Fibroblast of upper back skin (primary cell): ENCODE measurements at regions not wholly inside any gene's neighbourhood (a gene's known extent, or its start where the extent isn't known, plus 50 kb on each side); places are given as distances from the start of the nearest gene placed in this dataset.
A peak's percentile ranks its signal among the peaks of the same experiment; 100 is the strongest.

Experiments used
- DNase-seq: peaks from one replicate; pipeline ENCODE4 v3.0.0-alpha.2; 2013

- DNase-seq = no peak
Measured at GRCh38 chr5:24791326-24791725, 146.5 kb upstream of the CDH10 start.

GRCh38 chr5:24789611-24790351 lies 145.0 kb upstream of the CDH10 start:
- DNase-seq = peak; percentile 66

GRCh38 chr5:24788829-24789514 lies 144.2 kb upstream of the CDH10 start:
- DNase-seq = peak; percentile 94

GRCh38 chr5:24786108-24786507 lies 141.3 kb upstream of the CDH10 start:
- DNase-seq = no peak

- no peak for DNase-seq
Measured at GRCh38 chr5:24783596-24783995, 138.8 kb upstream of the CDH10 start.

- DNase-seq = no peak
Measured at GRCh38 chr5:24777392-24777791, 132.6 kb upstream of the CDH10 start.

DNA sequence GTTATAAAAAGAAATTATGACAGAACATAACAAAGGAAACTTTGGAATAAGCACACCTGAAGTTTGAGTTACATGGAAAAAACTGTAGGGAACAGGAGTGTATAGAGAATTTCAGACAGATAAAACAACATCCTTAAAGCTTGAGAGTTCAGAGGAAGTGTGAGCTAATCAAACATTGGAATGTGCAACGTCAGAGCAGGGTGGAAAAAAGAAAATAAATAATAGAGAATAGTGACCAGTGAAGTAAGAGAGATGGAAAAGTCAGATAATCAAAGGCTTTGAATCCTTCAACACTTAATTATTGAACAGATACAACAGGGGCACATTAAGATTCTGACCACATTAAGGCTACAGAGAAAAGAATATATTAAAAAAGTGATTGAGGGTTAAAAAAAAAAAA lies 128.5 kb upstream of the CDH10 start:
- peak; percentile 50 for DNase-seq

- peak; percentile 43 for DNase-seq
Measured at GRCh38 chr5:24767086-24767485, 122.3 kb upstream of the CDH10 start.

DNA sequence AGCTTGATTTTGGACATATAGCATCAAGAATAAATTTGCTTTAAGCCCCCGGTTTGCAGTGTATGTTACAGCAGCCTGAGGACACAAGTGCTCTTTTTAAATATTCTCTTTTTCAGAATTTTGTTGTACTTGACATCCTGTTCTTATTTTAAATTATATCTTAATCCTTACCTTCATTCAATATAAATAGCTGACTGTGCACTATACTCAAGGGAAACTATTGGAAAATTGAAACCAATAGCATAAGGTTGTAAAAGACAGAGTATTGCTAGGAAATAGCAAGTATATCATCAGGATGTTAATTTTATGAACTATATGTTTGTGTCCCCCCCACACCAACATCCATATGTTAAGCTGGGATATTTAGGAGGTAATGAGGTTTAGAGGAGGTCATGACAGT lies 120.4 kb upstream of the CDH10 start:
- no peak for DNase-seq

- DNase-seq = no peak
Measured at GRCh38 chr5:24750355-24750754, 105.6 kb upstream of the CDH10 start.

DNA sequence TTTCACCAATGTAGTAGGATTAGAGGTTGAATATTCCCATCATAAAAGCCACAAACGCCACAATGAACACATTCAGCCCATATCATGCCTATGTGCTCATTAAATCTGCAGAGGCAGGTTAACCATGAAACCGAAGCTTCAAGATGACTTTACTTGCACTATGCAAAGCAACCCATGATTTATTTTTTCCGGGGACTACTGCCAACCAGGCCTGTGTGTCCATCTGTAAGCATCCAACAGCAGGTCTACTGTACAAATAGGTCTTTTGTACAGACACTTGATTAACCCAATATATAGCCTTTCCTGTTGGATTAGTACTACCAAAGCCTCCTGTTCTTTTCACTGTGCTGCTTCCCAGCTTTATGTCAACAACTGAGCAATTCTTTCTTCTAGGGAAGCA lies 104.9 kb upstream of the CDH10 start:
- peak; percentile 17 for DNase-seq

DNA sequence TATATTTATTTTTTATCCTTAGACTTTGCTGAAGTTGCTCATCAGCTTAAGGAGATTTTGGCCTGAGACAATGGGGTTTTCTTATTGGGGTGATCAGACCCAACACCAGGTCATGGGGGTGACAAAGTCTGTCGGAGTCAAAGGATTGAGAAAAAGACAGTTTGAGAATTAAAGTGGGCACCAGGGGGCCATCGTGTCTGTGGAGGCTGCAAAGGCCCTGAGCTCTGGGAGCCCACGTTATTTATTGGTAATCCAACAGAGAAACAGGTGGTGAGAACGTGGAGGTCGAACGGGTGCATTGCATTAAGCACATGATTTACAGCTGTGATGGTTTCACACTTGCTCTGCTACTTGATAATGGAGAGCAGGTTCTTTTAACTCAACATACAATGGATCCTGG lies 102.5 kb upstream of the CDH10 start:
- DNase-seq = no peak

DNA sequence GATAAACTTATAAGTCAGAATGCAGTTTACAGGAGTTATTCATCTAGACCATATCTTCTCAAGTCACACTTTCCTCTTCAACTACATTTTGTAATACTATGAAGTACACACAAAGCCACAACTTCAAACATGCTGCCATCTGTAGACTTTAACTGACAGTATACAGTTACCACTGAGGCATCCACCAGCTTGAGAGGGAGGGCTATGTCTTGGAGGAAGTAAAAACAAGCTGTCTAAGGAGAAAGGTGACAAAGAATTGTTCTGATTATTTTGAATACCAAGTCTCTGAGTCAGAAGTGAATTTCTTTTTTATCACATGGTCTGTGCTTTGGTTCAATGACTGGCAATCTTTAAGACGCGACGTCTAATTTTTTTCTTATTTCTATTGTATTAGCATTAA lies 97.6 kb upstream of the CDH10 start:
- DNase-seq = peak; percentile 14

GRCh38 chr5:24737163-24737562 lies 92.4 kb upstream of the CDH10 start:
- no peak for DNase-seq

DNA sequence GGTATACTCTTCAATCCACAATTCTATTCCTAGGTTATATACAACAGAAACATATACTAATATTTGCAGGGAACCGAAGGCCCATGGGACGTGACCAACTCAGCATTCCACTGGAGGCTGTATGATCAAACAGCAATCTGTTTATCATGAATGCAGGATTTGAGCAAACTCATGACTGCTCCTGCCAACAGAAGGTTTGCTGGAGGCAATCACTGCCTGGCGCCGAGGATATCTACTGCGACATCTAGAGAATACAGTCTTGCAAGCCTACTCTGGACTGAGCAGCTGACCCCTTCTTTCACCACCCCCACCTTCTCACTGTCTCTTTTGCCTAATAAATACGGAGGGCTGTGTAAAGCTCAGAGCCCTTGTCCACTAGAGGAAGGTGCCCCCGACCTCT lies 90.5 kb upstream of the CDH10 start:
- no peak for DNase-seq

DNA sequence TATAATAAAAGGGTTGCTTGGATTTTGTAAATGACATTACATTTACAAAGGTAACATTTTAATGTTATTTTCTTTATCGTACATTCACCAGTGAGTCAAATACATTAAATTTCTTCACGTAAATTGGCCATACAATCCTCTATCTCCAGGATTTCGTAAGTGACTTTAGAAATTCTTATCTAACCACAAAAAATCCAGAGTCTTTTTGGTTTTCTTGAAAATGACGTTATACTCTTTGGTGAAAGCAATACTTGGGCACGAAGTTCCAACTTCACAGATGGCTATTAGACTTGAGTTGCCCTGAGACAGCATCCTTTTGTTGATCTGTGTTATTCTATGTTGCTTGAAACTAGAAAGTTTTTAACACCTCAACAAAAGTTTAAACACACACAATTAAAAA lies 87.4 kb upstream of the CDH10 start:
- DNase-seq = no peak

GRCh38 chr5:24720743-24721142 lies 76.0 kb upstream of the CDH10 start:
- DNase-seq = no peak

GRCh38 chr5:24714746-24715145 lies 70.0 kb upstream of the CDH10 start:
- no peak for DNase-seq

- DNase-seq = no peak
Measured at GRCh38 chr5:24712947-24713346, 68.2 kb upstream of the CDH10 start.

DNA sequence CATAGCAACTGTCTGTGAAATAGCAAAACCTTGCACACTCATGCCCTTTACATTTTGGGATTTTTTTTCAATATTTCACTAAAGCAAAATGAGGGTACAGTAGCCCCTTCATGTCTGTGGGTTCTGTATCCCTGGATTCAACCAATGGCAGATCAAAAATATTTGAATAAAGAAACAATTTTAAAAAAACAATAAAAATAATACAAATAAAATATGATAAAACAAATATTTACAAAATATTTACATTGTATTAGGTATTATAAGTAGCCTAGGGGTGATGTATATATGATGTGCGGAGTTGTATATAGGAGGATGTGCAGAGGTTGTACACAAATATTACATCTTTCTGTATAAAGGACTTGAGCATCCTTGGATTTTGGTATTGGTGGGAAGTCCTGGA lies 67.3 kb upstream of the CDH10 start:
- no peak for DNase-seq

GRCh38 chr5:24703934-24704333 lies 59.2 kb upstream of the CDH10 start:
- no peak for DNase-seq
